B cell (primary cell): ENCODE measurements at regions not wholly inside any gene's neighbourhood (a gene's known extent, or its start where the extent isn't known, plus 50 kb on each side); places are given as distances from the start of the nearest gene placed in this dataset.

Experiments used
- CTCF ChIP-seq: fragments of 200-600 bp; IDR thresholded peaks from one replicate; pipeline ENCODE4 v1.8.0; 2022; ENCODE audit warnings: antibody characterized with exemption, mild to moderate bottlenecking
- EZH2 ChIP-seq: IDR thresholded peaks from 2 replicates; pipeline ENCODE4 v1.6.1; 2012; ENCODE audit warnings: borderline replicate concordance, low read depth, mild to moderate bottlenecking, moderate library complexity, low read length; ENCODE audit not compliant: insufficient read depth, poor library complexity, severe bottlenecking

GRCh38 chr10:123380491-123381085 lies 226.4 kb downstream of the BUB3 start:
- no peak for TF ChIP-seq CTCF
- TF ChIP-seq EZH2: no peak
